ENCODE measurements at regions not wholly inside any gene's neighbourhood (a gene's known extent, or its start where the extent isn't known, plus 50 kb on each side); places are given as distances from the start of the nearest gene placed in this dataset.
A peak's percentile ranks its signal among the peaks of the same experiment; 100 is the strongest.

DNA sequence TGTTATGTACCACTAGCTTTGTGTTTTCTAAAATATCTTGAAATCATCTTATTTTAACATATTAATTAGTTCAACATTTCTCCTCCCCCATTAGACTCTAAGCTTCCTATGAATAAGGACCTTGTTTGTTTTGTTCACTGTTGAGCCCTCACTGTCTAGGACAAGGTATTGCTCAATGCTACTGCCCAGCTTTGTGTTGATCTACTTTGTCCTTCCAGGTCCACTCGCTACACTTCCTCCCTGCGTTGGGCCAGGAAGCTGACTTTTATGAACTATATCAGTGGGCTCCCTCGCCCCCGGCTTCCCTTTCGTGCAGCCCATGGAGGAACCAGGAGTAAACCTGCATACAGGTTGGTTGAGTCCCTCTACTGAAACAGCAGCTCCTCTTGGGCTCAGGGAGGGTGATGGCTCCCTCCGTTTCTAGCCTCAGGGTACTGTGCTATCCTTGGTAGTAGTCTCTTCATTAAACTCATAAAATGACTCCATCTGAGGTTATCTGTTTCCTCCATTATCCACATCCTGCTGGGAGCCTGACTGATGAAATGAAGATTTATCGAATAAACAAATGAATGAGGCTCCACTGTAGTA is 272.5 kb downstream of the CLIC5 start:
- ATAC-seq (replicated peaks) (no peak), DNase-seq (no peak)
- Mint-ChIP-seq H3K27ac (no peak overlapping the region), H3K27me3 (no peaks in the 10 kb centered on the region), H3K4me3 (no peak overlapping the region), H3K4me1 (ENCODE audit: low read depth in 2 of 2) (peaks cover 6% of the 10 kb centered on the region in 2 donors), H3K36me3 (ENCODE audit: insufficient read depth) (no peaks in the 10 kb centered on the region), H3K9me3 (peaks cover 0 to 5% of the 10 kb centered on the region in 2 donors)

DNA sequence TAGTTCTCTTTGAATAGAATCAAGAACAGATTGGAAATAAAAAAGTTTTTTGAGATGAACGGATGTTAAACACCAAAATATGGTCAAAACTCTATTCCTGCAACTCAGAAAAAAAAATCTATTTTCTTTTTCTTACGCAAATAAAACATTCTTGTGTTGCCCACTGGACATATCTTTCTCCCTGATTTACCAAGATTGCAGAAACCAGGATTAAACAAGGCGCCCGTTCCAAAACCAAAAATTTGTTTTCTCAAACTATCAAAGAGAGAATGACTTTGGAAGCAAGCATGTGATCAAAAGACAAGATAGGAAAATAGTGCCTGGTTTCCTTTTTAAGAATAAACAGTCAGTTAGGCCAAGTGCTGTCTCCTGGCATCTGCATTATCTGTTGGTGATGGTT is 273.1 kb downstream of the CLIC5 start:
- H3K9me3 Mint-ChIP-seq = peaks cover 0 to 3% of the 10 kb centered on the region in 2 donors
- H3K4me1 Mint-ChIP-seq (ENCODE audit: low read depth in 2 of 2) = peaks cover 9 to 10% of the 10 kb centered on the region in 2 donors
- no peaks in the 10 kb centered on the region for H3K36me3 Mint-ChIP-seq (ENCODE audit: insufficient read depth)
- ATAC-seq (replicated peaks) = no peak
- no peak overlapping the region for H3K4me3 Mint-ChIP-seq
- H3K27me3 Mint-ChIP-seq = peaks cover 0 to 5% of the 10 kb centered on the region in 2 donors
- H3K27ac Mint-ChIP-seq = no peak overlapping the region
- DNase-seq = no peak

DNA sequence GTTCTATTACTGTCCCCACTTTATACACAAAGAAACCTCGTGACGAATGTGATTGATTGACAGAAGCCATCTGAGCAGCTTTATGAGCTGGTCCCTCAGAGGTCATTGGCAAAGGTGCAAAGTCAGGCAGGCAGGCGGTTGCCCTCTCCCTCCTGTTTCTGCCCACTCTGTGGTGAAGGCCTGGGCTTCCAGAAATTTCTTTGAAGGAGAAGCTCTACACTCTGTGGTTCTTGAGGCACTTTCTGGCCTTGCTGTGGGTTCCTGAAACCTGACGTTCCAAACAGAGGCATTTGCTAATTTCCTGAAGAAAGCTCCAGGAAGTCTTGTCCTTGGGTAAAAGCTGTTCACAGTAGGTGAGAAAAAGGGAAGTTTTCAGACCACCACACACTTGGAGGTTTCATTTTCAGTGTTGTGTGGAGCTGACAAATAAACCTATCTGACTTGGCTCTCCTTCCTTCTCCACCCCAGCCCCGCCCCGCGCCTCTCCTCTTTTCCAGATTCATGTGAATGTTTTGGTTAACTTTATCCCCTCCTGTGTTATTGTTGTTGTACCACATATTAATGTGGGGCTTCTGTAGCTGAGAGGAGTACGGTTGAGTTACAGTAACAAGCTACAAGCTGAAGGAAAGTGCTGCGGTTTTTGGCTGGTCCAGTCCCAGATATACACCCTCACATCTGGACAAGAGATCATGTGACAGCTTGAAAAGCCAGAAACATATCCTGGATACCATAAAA is 274.1 kb downstream of the CLIC5 start:
- ATAC-seq (replicated peaks) (no peak), DNase-seq (no peak)
- Mint-ChIP-seq H3K4me1 (ENCODE audit: low read depth in 2 of 2) (peaks cover 10 to 13% of the 10 kb centered on the region in 2 donors), H3K9me3 (no peaks in the 10 kb centered on the region), H3K27me3 (peaks cover 5 to 15% of the 10 kb centered on the region in 2 donors), H3K27ac (no peak overlapping the region), H3K4me3 (no peak overlapping the region), H3K36me3 (ENCODE audit: insufficient read depth) (no peaks in the 10 kb centered on the region)

DNA sequence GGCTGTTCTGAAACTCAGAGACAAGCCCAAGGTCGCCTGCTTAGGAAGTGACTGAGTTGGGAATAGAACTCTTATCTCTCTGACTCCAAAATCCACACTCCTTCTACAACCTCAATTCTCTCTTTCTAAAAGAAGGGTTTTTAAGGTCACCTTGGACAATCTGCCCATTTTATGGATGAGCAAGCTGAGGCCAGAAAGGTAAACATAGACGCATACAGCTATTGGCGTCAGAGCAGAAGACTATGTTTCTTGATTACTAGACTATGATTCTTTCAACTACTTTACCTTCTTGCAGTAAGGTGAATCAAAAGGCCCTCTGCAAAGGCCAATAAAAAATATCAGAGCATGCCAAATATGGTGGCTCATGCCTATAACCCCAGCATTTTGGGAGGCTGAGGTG is 276.6 kb downstream of the CLIC5 start:
- no peaks in the 10 kb centered on the region for H3K36me3 Mint-ChIP-seq (ENCODE audit: insufficient read depth)
- no peak overlapping the region for H3K27ac Mint-ChIP-seq
- ATAC-seq (replicated peaks) = no peak
- no peak overlapping the region for H3K4me3 Mint-ChIP-seq
- H3K4me1 Mint-ChIP-seq (ENCODE audit: low read depth in 2 of 2) = peaks cover 10 to 13% of the 10 kb centered on the region in 2 donors
- H3K9me3 Mint-ChIP-seq = no peaks in the 10 kb centered on the region
- no peak for DNase-seq
- peaks cover 16 to 31% of the 10 kb centered on the region in 2 donors for H3K27me3 Mint-ChIP-seq

DNA sequence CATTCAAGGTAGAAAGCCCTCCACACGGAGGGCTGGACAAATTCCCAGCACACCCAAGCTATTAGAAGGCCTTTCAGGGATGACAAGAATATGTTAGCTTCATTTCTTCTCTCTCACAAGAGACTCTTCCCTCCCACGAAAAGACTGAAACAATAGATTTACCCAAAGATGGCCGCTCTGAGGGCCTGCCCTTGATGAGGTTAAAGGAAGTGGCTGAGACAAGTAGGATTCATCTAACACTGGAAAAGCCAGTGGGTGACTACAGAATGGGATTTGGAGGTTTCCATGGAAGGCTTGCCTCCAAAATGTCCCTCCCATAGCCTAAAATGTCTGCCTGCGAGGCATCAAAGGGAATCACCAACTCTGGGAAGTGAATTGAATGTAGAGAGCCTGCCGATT is 277.6 kb downstream of the CLIC5 start:
- DNase-seq (no peak), ATAC-seq (replicated peaks) (no peak)
- peaks cover 16 to 36% of the 10 kb centered on the region in 2 donors for H3K27me3 Mint-ChIP-seq
- H3K9me3 Mint-ChIP-seq = no peaks in the 10 kb centered on the region
- H3K27ac Mint-ChIP-seq = peak overlapping the region in 1 of 2 donors; percentile 5
- H3K4me3 Mint-ChIP-seq = no peak overlapping the region
- no peaks in the 10 kb centered on the region for H3K36me3 Mint-ChIP-seq (ENCODE audit: insufficient read depth)
- peaks cover 10 to 13% of the 10 kb centered on the region in 2 donors for H3K4me1 Mint-ChIP-seq (ENCODE audit: low read depth in 2 of 2)

DNA sequence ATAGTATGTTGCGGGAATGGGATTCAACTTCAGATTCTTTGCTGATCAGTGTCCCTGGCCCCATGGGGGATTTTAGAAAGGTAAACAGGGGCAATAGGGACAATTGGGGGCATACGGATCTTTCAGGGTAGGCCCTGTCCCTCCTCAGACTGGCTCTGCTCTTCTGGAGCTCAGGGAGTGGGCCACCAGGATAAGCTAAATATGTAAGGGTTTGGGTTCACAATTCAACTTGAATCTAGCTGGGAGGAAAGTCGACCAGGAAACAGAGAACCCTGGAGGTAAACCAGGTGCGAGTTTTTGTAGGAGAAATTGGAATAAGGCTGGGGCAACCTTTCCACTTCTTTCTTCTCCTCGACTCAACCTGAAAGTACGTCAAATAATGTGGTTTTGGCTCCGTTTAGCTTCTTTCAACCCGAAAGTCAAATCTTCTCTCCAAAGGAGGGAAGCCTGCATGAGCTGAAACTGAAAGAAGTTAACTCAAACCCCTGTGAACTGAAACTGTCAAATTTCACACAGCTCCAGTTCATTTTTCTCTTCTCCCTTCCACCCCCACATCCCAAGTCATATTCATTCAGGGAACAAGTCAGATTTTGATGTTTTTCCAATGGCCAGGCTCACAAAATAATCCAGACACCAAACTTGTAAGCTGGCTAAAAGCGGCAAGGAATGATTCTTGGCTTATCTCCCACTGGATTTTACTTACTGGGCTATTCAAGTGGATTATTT is 278.2 kb downstream of the CLIC5 start:
- DNase-seq (no peak), ATAC-seq (replicated peaks) (no peak)
- Mint-ChIP-seq H3K4me3 (peak overlapping the region; percentile 10 to 29), H3K27me3 (peaks cover 16 to 36% of the 10 kb centered on the region in 2 donors), H3K9me3 (no peaks in the 10 kb centered on the region), H3K27ac (peak overlapping the region; percentile 5 to 32), H3K4me1 (ENCODE audit: low read depth in 2 of 2) (peaks cover 10 to 13% of the 10 kb centered on the region in 2 donors), H3K36me3 (ENCODE audit: insufficient read depth) (no peaks in the 10 kb centered on the region)

DNA sequence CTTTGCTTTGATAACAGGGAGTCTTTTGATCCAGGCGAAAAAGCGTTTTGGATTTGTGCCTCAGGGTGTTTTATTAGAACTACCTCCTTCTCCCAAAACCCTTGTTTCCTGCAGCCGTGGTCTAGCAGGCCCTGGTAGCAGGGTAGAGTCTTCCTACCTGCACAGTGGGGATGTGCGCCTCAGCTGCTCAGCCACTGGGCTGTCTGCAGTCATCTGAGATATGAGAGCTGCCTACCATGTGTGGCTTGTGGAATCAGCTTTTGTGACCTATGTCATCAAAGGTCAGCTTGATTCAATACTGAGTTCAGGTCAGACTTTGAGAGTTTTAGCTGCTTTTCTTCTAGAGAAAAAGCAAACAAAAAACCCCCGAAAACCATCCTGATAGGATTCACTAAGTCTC is 279.5 kb downstream of the CLIC5 start:
- H3K27ac Mint-ChIP-seq = no peak overlapping the region
- H3K27me3 Mint-ChIP-seq = peaks cover 16 to 36% of the 10 kb centered on the region in 2 donors
- H3K36me3 Mint-ChIP-seq (ENCODE audit: insufficient read depth) = no peaks in the 10 kb centered on the region
- ATAC-seq (replicated peaks) = no peak
- H3K4me3 Mint-ChIP-seq = no peak overlapping the region
- H3K4me1 Mint-ChIP-seq (ENCODE audit: low read depth in 2 of 2) = peaks cover 6 to 9% of the 10 kb centered on the region in 2 donors
- no peak for DNase-seq
- H3K9me3 Mint-ChIP-seq = no peaks in the 10 kb centered on the region

DNA sequence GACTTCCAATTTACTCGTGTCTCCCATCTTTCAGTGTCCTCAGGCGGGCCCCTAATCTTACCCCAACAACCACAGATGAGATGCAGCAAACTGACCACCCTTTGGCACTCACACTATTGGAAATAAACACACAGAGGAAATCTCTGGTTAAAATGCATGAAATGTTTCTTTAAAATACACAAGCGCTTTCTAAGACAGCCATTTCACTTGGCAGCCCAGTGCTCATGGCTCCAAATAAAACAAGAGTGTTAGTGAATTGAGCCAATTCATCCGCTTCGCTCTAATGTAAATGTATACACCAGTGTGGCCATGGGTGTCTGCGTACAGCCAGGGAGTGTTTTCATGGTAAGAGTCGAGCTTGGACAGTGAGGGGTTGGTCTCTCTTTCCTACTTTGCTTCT is 282.9 kb downstream of the CLIC5 start:
- H3K27ac Mint-ChIP-seq = no peak overlapping the region
- peaks cover 16 to 32% of the 10 kb centered on the region in 2 donors for H3K27me3 Mint-ChIP-seq
- no peaks in the 10 kb centered on the region for H3K9me3 Mint-ChIP-seq
- no peaks in the 10 kb centered on the region for H3K36me3 Mint-ChIP-seq (ENCODE audit: insufficient read depth)
- DNase-seq = no peak
- H3K4me3 Mint-ChIP-seq = no peak overlapping the region
- peaks cover 0 to 6% of the 10 kb centered on the region in 2 donors for H3K4me1 Mint-ChIP-seq (ENCODE audit: low read depth in 2 of 2)
- ATAC-seq (replicated peaks) = no peak

DNA sequence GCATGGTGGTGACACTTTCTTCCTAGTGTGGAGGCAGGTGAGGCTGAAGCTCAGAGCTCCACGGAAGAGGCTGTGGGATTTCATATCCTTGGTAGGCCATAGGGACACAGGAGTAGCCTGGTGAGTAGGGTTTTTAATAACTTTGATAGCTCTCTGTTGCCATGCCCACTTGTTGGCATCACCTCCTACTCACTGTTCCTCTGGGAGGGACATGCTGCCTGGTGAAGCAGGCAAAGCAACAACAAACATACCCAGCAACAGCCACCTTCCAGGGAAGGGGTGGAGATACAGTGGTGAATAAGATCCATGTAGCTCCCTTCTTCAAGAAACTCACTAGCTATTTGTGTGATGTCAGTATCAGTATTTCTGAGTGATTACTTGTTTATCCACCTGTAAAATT is 285.4 kb downstream of the CLIC5 start:
- DNase-seq (no peak), ATAC-seq (replicated peaks) (no peak)
- Mint-ChIP-seq H3K27ac (no peak overlapping the region), H3K9me3 (no peaks in the 10 kb centered on the region), H3K4me3 (no peak overlapping the region), H3K27me3 (peaks cover 0 to 8% of the 10 kb centered on the region in 2 donors), H3K4me1 (ENCODE audit: low read depth in 2 of 2) (no peaks in the 10 kb centered on the region), H3K36me3 (ENCODE audit: insufficient read depth) (peaks cover 2% of the 10 kb centered on the region)

DNA sequence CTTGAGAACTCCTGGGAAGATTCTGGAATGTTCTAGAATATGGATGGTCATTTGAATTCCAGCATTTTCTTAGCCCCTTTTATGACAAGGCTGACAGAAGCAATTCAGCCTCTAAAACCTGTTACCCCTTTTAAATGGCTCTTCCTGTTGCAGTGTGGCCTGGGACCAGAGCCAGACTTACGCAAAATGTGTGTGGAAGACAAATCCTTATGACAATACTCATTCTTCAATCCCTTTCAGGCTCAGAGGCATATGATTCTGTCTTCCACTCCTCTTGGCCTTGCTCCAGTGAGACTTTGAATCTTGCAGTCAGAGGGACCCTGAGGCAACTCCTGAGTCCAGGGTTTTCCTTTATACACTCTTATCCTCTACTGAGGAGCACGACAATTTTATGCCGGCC is 287.0 kb downstream of the CLIC5 start:
- ATAC-seq (replicated peaks) (no peak), DNase-seq (no peak)
- no peak overlapping the region for H3K4me3 Mint-ChIP-seq
- H3K36me3 Mint-ChIP-seq (ENCODE audit: insufficient read depth) = peaks cover 3% of the 10 kb centered on the region
- H3K27me3 Mint-ChIP-seq = peaks cover 0 to 2% of the 10 kb centered on the region in 2 donors
- no peak overlapping the region for H3K27ac Mint-ChIP-seq
- no peaks in the 10 kb centered on the region for H3K4me1 Mint-ChIP-seq (ENCODE audit: low read depth in 2 of 2)
- no peaks in the 10 kb centered on the region for H3K9me3 Mint-ChIP-seq

DNA sequence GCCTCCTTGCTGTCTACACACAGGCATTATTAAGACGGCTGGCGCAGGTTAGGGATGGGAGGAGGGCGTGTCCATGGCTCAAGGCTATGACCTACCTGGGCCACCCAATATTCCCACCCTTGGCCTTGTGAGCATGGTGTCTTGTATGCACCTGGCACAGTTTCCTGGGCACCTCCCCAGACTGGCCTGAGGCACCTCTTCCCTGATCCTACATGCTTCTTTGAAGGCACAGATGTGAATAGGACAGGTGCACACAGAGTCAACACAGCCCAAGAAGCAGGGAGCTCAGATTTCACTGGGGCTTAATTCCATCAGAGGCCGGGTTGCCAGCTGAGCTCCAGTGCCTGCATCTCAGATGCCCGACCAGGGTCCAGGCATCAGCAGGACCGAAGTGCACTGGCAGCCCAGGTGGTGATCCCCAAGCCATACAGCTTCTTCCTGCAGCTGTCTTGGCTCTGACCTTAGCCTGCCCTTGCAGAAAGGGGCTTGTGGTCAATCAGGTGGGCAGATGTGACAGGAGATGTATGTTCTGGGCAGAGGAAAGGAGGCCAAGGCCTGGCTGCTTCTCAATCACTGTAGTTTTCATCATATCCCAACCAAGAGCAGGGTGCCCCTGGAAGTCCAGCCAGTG is 287.7 kb downstream of the CLIC5 start:
- DNase-seq = no peak

DNA sequence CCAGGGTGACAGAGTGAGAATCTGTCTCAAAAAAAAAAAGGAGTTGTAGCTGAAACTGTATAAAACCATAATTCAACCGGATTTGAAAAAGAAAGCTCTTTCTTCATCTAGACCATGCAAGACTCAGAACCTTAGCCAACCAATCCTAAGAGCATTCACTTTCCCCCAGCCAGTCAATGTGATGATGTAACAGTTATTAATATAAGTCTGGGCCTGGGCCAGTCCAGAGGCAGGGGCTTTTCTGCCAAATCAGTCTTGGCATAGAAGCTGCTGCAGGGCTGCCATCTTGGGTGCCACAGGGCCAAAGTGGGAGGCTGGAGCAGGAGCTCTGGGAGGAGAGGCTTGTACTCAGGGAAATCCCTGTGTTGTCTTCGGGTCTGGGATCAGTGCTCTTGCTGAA is 288.4 kb downstream of the CLIC5 start:
- ATAC-seq (replicated peaks) = no peak
- DNase-seq = no peak
- no peak overlapping the region for H3K4me3 Mint-ChIP-seq
- no peaks in the 10 kb centered on the region for H3K4me1 Mint-ChIP-seq (ENCODE audit: low read depth in 2 of 2)
- peaks cover 0 to 4% of the 10 kb centered on the region in 2 donors for H3K27me3 Mint-ChIP-seq
- peaks cover 3% of the 10 kb centered on the region for H3K36me3 Mint-ChIP-seq (ENCODE audit: insufficient read depth)
- H3K9me3 Mint-ChIP-seq = no peaks in the 10 kb centered on the region
- H3K27ac Mint-ChIP-seq = no peak overlapping the region

More for the DNA sequence above, 287.7 kb downstream of the CLIC5 start:
- peaks cover 0 to under 1% of the 10 kb centered on the region in 2 donors for H3K27me3 Mint-ChIP-seq
- H3K4me3 Mint-ChIP-seq = no peak overlapping the region
- H3K36me3 Mint-ChIP-seq (ENCODE audit: insufficient read depth) = peaks cover 3% of the 10 kb centered on the region
- peak overlapping the region in 1 of 2 donors; percentile 55 for H3K27ac Mint-ChIP-seq
- no peaks in the 10 kb centered on the region for H3K9me3 Mint-ChIP-seq
- H3K4me1 Mint-ChIP-seq (ENCODE audit: low read depth in 2 of 2) = no peaks in the 10 kb centered on the region
- ATAC-seq (replicated peaks) = no peak

DNA sequence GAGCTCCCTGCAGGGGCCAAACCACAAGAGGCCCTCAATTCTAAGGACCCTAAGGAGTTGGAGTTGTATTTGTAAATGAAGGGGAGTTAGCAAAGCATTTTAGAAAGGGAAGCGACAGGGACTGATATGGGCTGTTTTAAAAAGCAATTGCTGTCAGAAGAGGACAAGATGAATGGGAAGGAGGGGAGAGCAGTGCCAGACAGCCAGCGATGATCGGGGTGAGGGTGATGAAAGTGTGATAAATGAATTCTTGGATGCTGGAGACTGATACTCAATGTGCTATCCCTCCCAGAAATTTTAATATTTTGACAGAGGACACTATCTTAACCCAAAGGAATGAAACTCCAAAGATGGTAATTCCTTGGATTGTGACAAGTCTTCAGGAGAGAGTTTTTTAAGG is 289.2 kb downstream of the CLIC5 start:
- Mint-ChIP-seq H3K27ac (no peak overlapping the region), H3K36me3 (ENCODE audit: insufficient read depth) (peaks cover 3% of the 10 kb centered on the region), H3K27me3 (peaks cover 0 to 4% of the 10 kb centered on the region in 2 donors), H3K9me3 (no peaks in the 10 kb centered on the region), H3K4me1 (ENCODE audit: low read depth in 2 of 2) (no peaks in the 10 kb centered on the region), H3K4me3 (no peak overlapping the region)
- no peak for DNase-seq
- no peak for ATAC-seq (replicated peaks)

Measured in effector memory CD8-positive, alpha-beta T cell (primary cell).